ENCODE measurements at regions not wholly inside any gene's neighbourhood (a gene's known extent, or its start where the extent isn't known, plus 50 kb on each side); places are given as distances from the start of the nearest gene placed in this dataset.
A peak's percentile ranks its signal among the peaks of the same experiment; 100 is the strongest.

GRCh38 chr14:22418631-22419030 is 170.4 kb downstream of the DAD1 start:
- no peak overlapping the region for H3K9ac ChIP-seq (ENCODE audit: insufficient read length)
- H3K4me3 ChIP-seq = no peak overlapping the region
- no peaks in the 10 kb centered on the region for H3K36me3 ChIP-seq (ENCODE audit: insufficient read depth, low read length)
- H3K27ac ChIP-seq = peak overlapping the region; percentile 79
- no peak for DNase-seq (ENCODE audit: low read depth, low spot score)
- TF ChIP-seq EZH2 (IDR thresholded peaks at IDR 0.05) (no peak), FOXP2 (optimal IDR thresholded peaks at IDR 0.05; ENCODE audit: control extremely low read depth, extremely low read length, insufficient read depth) (no peak), POLR2AphosphoS5 (IDR thresholded peaks at IDR 0.05; ENCODE audit: borderline replicate concordance, low read depth, low read length) (no peak)
- H3K9me3 ChIP-seq (ENCODE audit: low read depth, low read length) = no peaks in the 10 kb centered on the region

- Histone ChIP-seq H3K9ac (ENCODE audit: insufficient read length) (no peak overlapping the region), H3K9me3 (ENCODE audit: low read depth, low read length) (no peaks in the 10 kb centered on the region), H3K36me3 (ENCODE audit: insufficient read depth, low read length) (no peaks in the 10 kb centered on the region), H3K27ac (peak overlapping the region; percentile 79), H3K4me3 (no peak overlapping the region)
- DNase-seq (ENCODE audit: low read depth, low spot score) = no peak
- TF ChIP-seq POLR2AphosphoS5 (IDR thresholded peaks at IDR 0.05; ENCODE audit: borderline replicate concordance, low read depth, low read length) (no peak), EZH2 (IDR thresholded peaks at IDR 0.05) (no peak), FOXP2 (optimal IDR thresholded peaks at IDR 0.05; ENCODE audit: control extremely low read depth, extremely low read length, insufficient read depth) (no peak)
Measured at GRCh38 chr14:22417914-22418313, 171.1 kb downstream of the DAD1 start.

- H3K36me3 ChIP-seq (ENCODE audit: insufficient read depth, low read length) = no peaks in the 10 kb centered on the region
- peak overlapping the region; percentile 62 for H3K4me3 ChIP-seq
- no peaks in the 10 kb centered on the region for H3K9me3 ChIP-seq (ENCODE audit: low read depth, low read length)
- H3K9ac ChIP-seq (ENCODE audit: insufficient read length) = peak overlapping the region; percentile 66
- TF ChIP-seq POLR2AphosphoS5 (IDR thresholded peaks at IDR 0.05; ENCODE audit: borderline replicate concordance, low read depth, low read length) (peak; percentile 42; the same call in 1 of the 2 replicates), FOXP2 (optimal IDR thresholded peaks at IDR 0.05; ENCODE audit: control extremely low read depth, extremely low read length, insufficient read depth) (no peak)
- DNase-seq (ENCODE audit: low read depth, low spot score) = peak; percentile 76
- H3K27ac ChIP-seq = peak overlapping the region; percentile 99
Measured at GRCh38 chr14:22416193-22416592, 172.8 kb downstream of the DAD1 start.

GRCh38 chr14:22415605-22415959 is 173.4 kb downstream of the DAD1 start:
- no peaks in the 10 kb centered on the region for H3K9me3 ChIP-seq (ENCODE audit: low read depth, low read length)
- peak overlapping the region; percentile 62 for H3K4me3 ChIP-seq
- H3K27ac ChIP-seq = peak overlapping the region; percentile 99
- H3K36me3 ChIP-seq (ENCODE audit: insufficient read depth, low read length) = no peaks in the 10 kb centered on the region
- H3K9ac ChIP-seq (ENCODE audit: insufficient read length) = peak overlapping the region; percentile 56
- no peak for TF ChIP-seq FOXP2 (optimal IDR thresholded peaks at IDR 0.05; ENCODE audit: control extremely low read depth, extremely low read length, insufficient read depth)
- TF ChIP-seq POLR2AphosphoS5 (IDR thresholded peaks at IDR 0.05; ENCODE audit: borderline replicate concordance, low read depth, low read length) = no peak
- no peak for TF ChIP-seq EZH2 (IDR thresholded peaks at IDR 0.05)
- DNase-seq (ENCODE audit: low read depth, low spot score) = no peak

- H3K27ac ChIP-seq = peak overlapping the region; percentile 99
- TF ChIP-seq EZH2 (IDR thresholded peaks at IDR 0.05) = no peak
- TF ChIP-seq FOXP2 (optimal IDR thresholded peaks at IDR 0.05; ENCODE audit: control extremely low read depth, extremely low read length, insufficient read depth) = peak; percentile 19
- TF ChIP-seq POLR2AphosphoS5 (IDR thresholded peaks at IDR 0.05; ENCODE audit: borderline replicate concordance, low read depth, low read length) = peak; percentile 27; the same call in 1 of the 2 replicates
- peak overlapping the region; percentile 65 for H3K4me3 ChIP-seq
- H3K9me3 ChIP-seq (ENCODE audit: low read depth, low read length) = no peaks in the 10 kb centered on the region
- peak; percentile 97 for DNase-seq (ENCODE audit: low read depth, low spot score)
- peak overlapping the region; percentile 71 for H3K9ac ChIP-seq (ENCODE audit: insufficient read length)
- no peaks in the 10 kb centered on the region for H3K36me3 ChIP-seq (ENCODE audit: insufficient read depth, low read length)
Measured at GRCh38 chr14:22414876-22415604, 174.0 kb downstream of the DAD1 start.

- H3K27ac ChIP-seq = peak overlapping the region; percentile 99
- H3K4me3 ChIP-seq = peak overlapping the region; percentile 65
- TF ChIP-seq EZH2 (IDR thresholded peaks at IDR 0.05) (no peak), POLR2AphosphoS5 (IDR thresholded peaks at IDR 0.05; ENCODE audit: borderline replicate concordance, low read depth, low read length) (no peak), FOXP2 (optimal IDR thresholded peaks at IDR 0.05; ENCODE audit: control extremely low read depth, extremely low read length, insufficient read depth) (no peak)
- no peak for DNase-seq (ENCODE audit: low read depth, low spot score)
- no peaks in the 10 kb centered on the region for H3K9me3 ChIP-seq (ENCODE audit: low read depth, low read length)
- H3K36me3 ChIP-seq (ENCODE audit: insufficient read depth, low read length) = no peaks in the 10 kb centered on the region
- H3K9ac ChIP-seq (ENCODE audit: insufficient read length) = peak overlapping the region; percentile 63
Measured at GRCh38 chr14:22412926-22413411, 176.1 kb downstream of the DAD1 start.

- Histone ChIP-seq H3K9me3 (ENCODE audit: low read depth, low read length) (no peaks in the 10 kb centered on the region), H3K27ac (peak overlapping the region; percentile 99), H3K36me3 (ENCODE audit: insufficient read depth, low read length) (no peaks in the 10 kb centered on the region), H3K4me3 (peak overlapping the region; percentile 65), H3K9ac (ENCODE audit: insufficient read length) (peak overlapping the region; percentile 61)
- DNase-seq (ENCODE audit: low read depth, low spot score) = peak; percentile 65
- no peak for TF ChIP-seq EZH2 (IDR thresholded peaks at IDR 0.05)
- TF ChIP-seq POLR2AphosphoS5 (IDR thresholded peaks at IDR 0.05; ENCODE audit: borderline replicate concordance, low read depth, low read length) = no peak
- TF ChIP-seq FOXP2 (optimal IDR thresholded peaks at IDR 0.05; ENCODE audit: control extremely low read depth, extremely low read length, insufficient read depth) = no peak
Measured at GRCh38 chr14:22411398-22412055, 177.5 kb downstream of the DAD1 start.

- TF ChIP-seq POLR2AphosphoS5 (IDR thresholded peaks at IDR 0.05; ENCODE audit: borderline replicate concordance, low read depth, low read length) (no peak), FOXP2 (optimal IDR thresholded peaks at IDR 0.05; ENCODE audit: control extremely low read depth, extremely low read length, insufficient read depth) (no peak), EZH2 (IDR thresholded peaks at IDR 0.05) (no peak)
- H3K4me3 ChIP-seq = no peak overlapping the region
- DNase-seq (ENCODE audit: low read depth, low spot score) = no peak
- H3K9me3 ChIP-seq (ENCODE audit: low read depth, low read length) = no peaks in the 10 kb centered on the region
- H3K9ac ChIP-seq (ENCODE audit: insufficient read length) = no peak overlapping the region
- H3K36me3 ChIP-seq (ENCODE audit: insufficient read depth, low read length) = no peaks in the 10 kb centered on the region
- peak overlapping the region; percentile 62 for H3K27ac ChIP-seq
Measured at GRCh38 chr14:22410497-22410896, 178.5 kb downstream of the DAD1 start.

All from SK-N-MC (cell line).